ENCODE measurements at regions not wholly inside any gene's neighbourhood (a gene's known extent, or its start where the extent isn't known, plus 50 kb on each side); places are given as distances from the start of the nearest gene placed in this dataset.

DNA sequence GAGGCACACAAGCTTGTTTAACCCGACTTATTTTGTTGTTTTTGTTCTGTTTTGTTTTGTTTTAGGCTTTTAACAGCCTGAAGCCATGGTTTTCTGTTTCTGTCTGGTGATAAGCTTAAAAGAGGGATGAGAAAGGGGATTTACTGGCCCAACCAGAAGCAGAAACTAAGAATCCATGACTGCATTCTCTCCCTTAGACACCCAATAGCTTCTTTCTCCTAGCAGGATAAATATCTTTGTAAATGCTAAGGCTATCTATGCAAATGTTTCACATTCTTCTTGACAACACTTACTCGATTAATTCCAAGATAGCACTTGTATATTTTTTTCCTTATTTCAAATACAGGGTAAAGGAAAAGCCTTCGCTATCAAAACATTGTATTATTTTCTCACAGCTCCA lies 53.7 kb upstream of the SMAD1 start:
- Histone ChIP-seq H3K9me3 (no peaks in the 10 kb centered on the region), H3K27me3 (no peaks in the 10 kb centered on the region), H3K36me3 (no peaks in the 10 kb centered on the region), H3K27ac (no peak overlapping the region), H3K4me1 (no peaks in the 10 kb centered on the region), H3K4me3 (no peak overlapping the region)
- ATAC-seq (no peak), DNase-seq (no peak)
- TF ChIP-seq, protein P1, sequence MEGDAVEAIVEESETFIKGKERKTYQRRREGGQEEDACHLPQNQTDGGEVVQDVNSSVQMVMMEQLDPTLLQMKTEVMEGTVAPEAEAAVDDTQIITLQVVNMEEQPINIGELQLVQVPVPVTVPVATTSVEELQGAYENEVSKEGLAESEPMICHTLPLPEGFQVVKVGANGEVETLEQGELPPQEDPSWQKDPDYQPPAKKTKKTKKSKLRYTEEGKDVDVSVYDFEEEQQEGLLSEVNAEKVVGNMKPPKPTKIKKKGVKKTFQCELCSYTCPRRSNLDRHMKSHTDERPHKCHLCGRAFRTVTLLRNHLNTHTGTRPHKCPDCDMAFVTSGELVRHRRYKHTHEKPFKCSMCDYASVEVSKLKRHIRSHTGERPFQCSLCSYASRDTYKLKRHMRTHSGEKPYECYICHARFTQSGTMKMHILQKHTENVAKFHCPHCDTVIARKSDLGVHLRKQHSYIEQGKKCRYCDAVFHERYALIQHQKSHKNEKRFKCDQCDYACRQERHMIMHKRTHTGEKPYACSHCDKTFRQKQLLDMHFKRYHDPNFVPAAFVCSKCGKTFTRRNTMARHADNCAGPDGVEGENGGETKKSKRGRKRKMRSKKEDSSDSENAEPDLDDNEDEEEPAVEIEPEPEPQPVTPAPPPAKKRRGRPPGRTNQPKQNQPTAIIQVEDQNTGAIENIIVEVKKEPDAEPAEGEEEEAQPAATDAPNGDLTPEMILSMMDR (IDR thresholded peaks at IDR 0.05 in 4 of 5, conservative IDR thresholded peaks at IDR 0.05 in 1 of 5), result no peak
- TF ChIP-seq POLR2A (IDR thresholded peaks at IDR 0.05), result no peak
- intact Hi-C loops (cut with DNase I; ENCODE audit: low total_unique reads), result loop anchor here (5.0 kb wide), 1 partner anchor 684 kb away; no protein-coding TSS in a partner anchor
- in situ Hi-C loops (cut with MboI; ENCODE audit: low sequenced_read_pairs in 4 of 4), result no loop called here

DNA sequence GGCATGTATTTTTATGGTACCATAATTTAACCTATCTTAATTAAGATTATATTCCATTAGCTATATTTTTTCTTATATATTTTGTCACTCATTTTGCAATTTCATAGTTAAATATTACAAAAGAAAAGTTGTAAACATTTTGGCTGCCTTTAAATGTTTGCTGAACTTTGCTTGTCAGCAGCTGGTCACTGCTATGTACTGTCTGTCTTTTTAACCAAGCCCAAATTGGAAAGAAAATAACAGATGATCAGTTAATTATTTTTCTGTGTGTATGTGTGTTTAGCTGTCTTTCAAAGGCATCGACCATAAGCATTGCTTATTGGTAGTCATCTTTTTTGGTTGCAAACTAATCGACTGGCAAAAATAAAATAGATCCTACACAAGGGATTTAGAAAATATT lies 54.4 kb upstream of the SMAD1 start:
- no peaks in the 10 kb centered on the region for H3K9me3 ChIP-seq
- intact Hi-C loops (cut with DNase I; ENCODE audit: low total_unique reads), result loop anchor here (5.0 kb wide), 1 partner anchor 685 kb away; no protein-coding TSS in a partner anchor
- H3K27ac ChIP-seq, result no peak overlapping the region
- DNase-seq (no peak), ATAC-seq (no peak)
- in situ Hi-C loops (cut with MboI; ENCODE audit: low sequenced_read_pairs in 4 of 4), result no loop called here
- no peaks in the 10 kb centered on the region for H3K36me3 ChIP-seq
- TF ChIP-seq, protein P1 (IDR thresholded peaks at IDR 0.05 in 4 of 5, conservative IDR thresholded peaks at IDR 0.05 in 1 of 5), result no peak
- TF ChIP-seq POLR2A (IDR thresholded peaks at IDR 0.05), result no peak
- H3K4me3 ChIP-seq, result no peak overlapping the region
- H3K27me3 ChIP-seq, result no peaks in the 10 kb centered on the region
- H3K4me1 ChIP-seq, result no peaks in the 10 kb centered on the region

DNA sequence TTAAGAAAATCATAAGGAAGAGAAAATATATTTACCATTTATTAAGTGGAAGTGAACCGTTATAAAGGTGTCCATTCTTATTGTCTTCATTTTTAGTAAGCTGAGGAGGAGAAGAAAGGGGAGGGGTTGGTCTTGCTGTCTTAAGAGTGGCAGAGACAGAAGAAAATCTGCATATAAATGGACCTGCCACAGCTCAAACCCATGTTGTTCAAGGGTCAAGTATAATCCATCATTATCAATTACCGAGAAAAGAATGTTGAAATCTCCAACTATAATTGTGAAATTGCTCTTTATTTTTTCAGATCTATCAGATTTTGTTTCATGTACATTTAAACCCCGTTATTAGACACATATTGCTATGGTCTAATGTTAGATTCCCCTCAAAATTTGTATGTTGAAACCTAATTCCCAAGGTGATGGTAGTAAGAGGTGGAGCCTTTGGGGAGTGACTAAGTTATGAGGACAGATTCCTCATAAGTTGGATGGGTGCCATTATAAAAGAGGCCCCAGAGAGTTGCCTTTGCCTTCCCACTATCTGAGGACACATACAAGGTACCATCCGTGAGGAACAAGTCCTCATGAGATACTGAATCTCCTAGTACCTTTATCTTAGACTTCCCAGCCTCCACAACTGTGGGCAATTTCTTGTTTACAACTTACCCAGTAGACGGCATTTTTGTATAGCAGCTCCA lies 58.5 kb upstream of the SMAD1 start:
- DNase-seq (no peak), ATAC-seq (no peak)
- in situ Hi-C loops (cut with MboI; ENCODE audit: low sequenced_read_pairs in 4 of 4) (no loop called here), intact Hi-C loops (cut with DNase I; ENCODE audit: low total_unique reads) (no loop called here)
- no peaks in the 10 kb centered on the region for H3K36me3 ChIP-seq
- no peak overlapping the region for H3K4me3 ChIP-seq
- H3K9me3 ChIP-seq, result no peaks in the 10 kb centered on the region
- no peak overlapping the region for H3K27ac ChIP-seq
- H3K27me3 ChIP-seq, result no peaks in the 10 kb centered on the region
- H3K4me1 ChIP-seq, result peaks cover 0 to 6% of the 10 kb centered on the region in 2 donors
- TF ChIP-seq POLR2A (IDR thresholded peaks at IDR 0.05), result no peak
- TF ChIP-seq, protein P1 (IDR thresholded peaks at IDR 0.05 in 4 of 5, conservative IDR thresholded peaks at IDR 0.05 in 1 of 5), result no peak

DNA sequence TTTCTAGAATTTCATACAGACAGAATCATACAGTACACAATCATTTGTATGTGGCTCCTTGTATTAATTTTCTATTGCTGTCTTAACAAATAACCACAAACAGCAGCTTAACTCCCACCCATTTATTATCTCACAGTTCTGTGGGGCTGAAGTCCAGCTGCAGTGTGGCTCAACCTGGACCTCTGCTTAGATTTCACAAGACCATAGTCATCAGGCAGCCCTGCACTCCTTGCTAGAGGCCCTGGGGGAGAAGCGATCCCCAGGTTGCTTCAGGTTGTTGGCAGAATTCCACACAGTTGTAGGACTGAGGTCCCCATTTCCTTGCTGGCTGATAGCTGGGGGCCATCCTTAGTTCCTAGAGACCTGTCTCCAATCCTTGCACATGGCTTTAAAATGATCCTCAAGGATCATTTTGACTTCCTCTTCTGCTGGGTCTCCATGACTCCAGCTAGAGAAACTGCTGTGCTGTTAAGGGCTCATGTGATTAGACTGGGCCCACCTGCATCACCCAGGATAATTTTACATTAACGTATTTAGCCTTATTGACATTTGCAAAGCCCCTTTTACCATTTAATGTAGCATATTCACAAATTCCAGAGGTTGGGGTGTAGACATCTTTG lies 60.9 kb upstream of the SMAD1 start:
- no peaks in the 10 kb centered on the region for H3K36me3 ChIP-seq
- in situ Hi-C loops (cut with MboI; ENCODE audit: low sequenced_read_pairs in 4 of 4) (no loop called here), intact Hi-C loops (cut with DNase I; ENCODE audit: low total_unique reads) (no loop called here)
- no peak for ATAC-seq
- no peak overlapping the region for H3K4me3 ChIP-seq
- H3K27me3 ChIP-seq, result no peaks in the 10 kb centered on the region
- no peaks in the 10 kb centered on the region for H3K9me3 ChIP-seq
- DNase-seq, result no peak
- no peak overlapping the region for H3K27ac ChIP-seq
- peaks cover 0 to 6% of the 10 kb centered on the region in 2 donors for H3K4me1 ChIP-seq
- TF ChIP-seq, protein P1 (IDR thresholded peaks at IDR 0.05 in 4 of 5, conservative IDR thresholded peaks at IDR 0.05 in 1 of 5), result no peak
- no peak for TF ChIP-seq POLR2A (IDR thresholded peaks at IDR 0.05)

Measured in gastrocnemius medialis (tissue), 4 donors.